ENCODE measurements at regions not wholly inside any gene's neighbourhood (a gene's known extent, or its start where the extent isn't known, plus 50 kb on each side); places are given as distances from the start of the nearest gene placed in this dataset.

DNA sequence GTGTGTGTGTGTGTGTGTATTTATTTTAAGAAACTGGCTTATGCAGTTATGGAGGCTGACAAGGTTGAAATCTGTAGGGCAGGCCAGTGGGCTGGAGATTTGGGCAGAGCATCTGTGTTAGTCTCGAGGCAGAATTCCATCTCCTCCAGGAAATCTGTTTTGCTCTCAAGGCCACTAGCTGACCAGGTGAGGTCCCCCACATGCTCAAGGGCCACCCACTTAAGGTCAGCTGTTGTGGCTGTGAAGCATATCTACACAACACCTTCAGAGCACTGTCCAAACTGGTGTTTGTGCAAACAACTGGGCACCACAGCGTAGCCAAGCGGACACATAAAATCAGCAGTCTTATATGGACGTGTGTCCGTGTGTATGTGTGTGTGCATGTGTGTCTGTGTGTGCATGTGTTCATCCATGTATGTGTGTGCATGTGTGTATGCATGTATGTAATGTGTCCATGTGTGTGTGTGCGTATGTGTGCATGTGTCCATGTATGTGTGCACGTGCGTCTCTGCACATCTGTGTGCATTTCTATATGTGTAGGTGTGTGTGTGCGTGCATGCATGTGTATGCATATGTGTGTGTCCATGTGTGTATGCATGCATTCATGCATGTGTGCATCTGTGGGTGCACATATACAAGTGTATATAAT lies 400.9 kb downstream of the BRD1 start:
- Histone ChIP-seq H3K27ac (ENCODE audit: low read length) (no peak overlapping the region), H3K4me1 (ENCODE audit: control insufficient read depth, insufficient read depth, low read length) (no peaks in the 10 kb centered on the region), H3K9me3 (ENCODE audit: control insufficient read depth, insufficient read depth, low read depth, low read length) (no peaks in the 10 kb centered on the region), H3K36me3 (ENCODE audit: control insufficient read depth, insufficient read depth, low read length) (no peaks in the 10 kb centered on the region), H3K4me3 (ENCODE audit: low read depth in 2 of 2, low read length in 2 of 2) (no peak overlapping the region), H3K27me3 (ENCODE audit: control insufficient read depth, insufficient read depth, low read length) (peaks cover 6% of the 10 kb centered on the region)
- intact Hi-C loops (cut with micrococcal nuclease; ENCODE audit: unreplicated experiment) (no loop called here), in situ Hi-C loops (cut with HindIII; ENCODE audit: low pct_unique_long_range_greater_than_20kb, low sequenced_read_pairs) (no loop called here)
- TF ChIP-seq, protein P1, sequence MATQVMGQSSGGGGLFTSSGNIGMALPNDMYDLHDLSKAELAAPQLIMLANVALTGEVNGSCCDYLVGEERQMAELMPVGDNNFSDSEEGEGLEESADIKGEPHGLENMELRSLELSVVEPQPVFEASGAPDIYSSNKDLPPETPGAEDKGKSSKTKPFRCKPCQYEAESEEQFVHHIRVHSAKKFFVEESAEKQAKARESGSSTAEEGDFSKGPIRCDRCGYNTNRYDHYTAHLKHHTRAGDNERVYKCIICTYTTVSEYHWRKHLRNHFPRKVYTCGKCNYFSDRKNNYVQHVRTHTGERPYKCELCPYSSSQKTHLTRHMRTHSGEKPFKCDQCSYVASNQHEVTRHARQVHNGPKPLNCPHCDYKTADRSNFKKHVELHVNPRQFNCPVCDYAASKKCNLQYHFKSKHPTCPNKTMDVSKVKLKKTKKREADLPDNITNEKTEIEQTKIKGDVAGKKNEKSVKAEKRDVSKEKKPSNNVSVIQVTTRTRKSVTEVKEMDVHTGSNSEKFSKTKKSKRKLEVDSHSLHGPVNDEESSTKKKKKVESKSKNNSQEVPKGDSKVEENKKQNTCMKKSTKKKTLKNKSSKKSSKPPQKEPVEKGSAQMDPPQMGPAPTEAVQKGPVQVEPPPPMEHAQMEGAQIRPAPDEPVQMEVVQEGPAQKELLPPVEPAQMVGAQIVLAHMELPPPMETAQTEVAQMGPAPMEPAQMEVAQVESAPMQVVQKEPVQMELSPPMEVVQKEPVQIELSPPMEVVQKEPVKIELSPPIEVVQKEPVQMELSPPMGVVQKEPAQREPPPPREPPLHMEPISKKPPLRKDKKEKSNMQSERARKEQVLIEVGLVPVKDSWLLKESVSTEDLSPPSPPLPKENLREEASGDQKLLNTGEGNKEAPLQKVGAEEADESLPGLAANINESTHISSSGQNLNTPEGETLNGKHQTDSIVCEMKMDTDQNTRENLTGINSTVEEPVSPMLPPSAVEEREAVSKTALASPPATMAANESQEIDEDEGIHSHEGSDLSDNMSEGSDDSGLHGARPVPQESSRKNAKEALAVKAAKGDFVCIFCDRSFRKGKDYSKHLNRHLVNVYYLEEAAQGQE (IDR thresholded peaks at IDR 0.05; ENCODE audit: insufficient read depth in 1 of 2, low read depth in 2 of 2, low read length in 1 of 2) = no peak
- TF ChIP-seq, protein P2, sequence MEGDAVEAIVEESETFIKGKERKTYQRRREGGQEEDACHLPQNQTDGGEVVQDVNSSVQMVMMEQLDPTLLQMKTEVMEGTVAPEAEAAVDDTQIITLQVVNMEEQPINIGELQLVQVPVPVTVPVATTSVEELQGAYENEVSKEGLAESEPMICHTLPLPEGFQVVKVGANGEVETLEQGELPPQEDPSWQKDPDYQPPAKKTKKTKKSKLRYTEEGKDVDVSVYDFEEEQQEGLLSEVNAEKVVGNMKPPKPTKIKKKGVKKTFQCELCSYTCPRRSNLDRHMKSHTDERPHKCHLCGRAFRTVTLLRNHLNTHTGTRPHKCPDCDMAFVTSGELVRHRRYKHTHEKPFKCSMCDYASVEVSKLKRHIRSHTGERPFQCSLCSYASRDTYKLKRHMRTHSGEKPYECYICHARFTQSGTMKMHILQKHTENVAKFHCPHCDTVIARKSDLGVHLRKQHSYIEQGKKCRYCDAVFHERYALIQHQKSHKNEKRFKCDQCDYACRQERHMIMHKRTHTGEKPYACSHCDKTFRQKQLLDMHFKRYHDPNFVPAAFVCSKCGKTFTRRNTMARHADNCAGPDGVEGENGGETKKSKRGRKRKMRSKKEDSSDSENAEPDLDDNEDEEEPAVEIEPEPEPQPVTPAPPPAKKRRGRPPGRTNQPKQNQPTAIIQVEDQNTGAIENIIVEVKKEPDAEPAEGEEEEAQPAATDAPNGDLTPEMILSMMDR (IDR thresholded peaks at IDR 0.05) = no peak
- TF ChIP-seq POLR2AphosphoS5 (IDR thresholded peaks at IDR 0.05; ENCODE audit: low read depth, low read length) = no peak
- TF ChIP-seq TCF7L2 (IDR thresholded peaks at IDR 0.05; ENCODE audit: low read depth, low read length) = no peak
- TF ChIP-seq SIN3A (IDR thresholded peaks at IDR 0.05; ENCODE audit: borderline replicate concordance, insufficient read depth, low read depth, low read length) = no peak
- no peak for DNase-seq (ENCODE audit: low read depth, low spot score)
- ChIA-PET POLR2A (no interaction called here), CTCF (no interaction called here)
- BruUV-seq (replicated peaks) = no TSS peak
- ATAC-seq = no peak

DNA sequence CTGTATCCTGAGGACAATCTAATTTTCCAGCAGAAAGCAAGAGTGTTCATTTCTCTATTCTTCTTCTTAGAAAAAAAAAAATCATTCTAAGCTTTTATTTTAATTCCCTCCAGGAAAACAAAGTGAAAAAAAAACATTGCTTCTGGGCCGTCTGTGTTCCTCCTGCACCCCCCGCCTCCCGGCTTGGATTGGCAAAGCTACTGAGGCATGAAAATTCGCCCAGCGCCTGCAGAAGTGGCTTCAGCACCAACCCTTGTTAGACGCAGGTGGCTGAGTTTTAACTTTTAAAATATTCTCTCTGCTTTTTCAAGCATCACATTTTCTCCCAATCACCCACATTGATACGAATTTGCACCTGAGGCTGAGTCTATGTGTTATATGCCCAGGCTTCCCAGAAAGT lies 401.6 kb downstream of the BRD1 start:
- ATAC-seq = no peak
- Histone ChIP-seq H3K36me3 (ENCODE audit: control insufficient read depth, insufficient read depth, low read length) (no peaks in the 10 kb centered on the region), H3K4me1 (ENCODE audit: control insufficient read depth, insufficient read depth, low read length) (no peaks in the 10 kb centered on the region), H3K27me3 (ENCODE audit: control insufficient read depth, insufficient read depth, low read length) (peaks cover 9% of the 10 kb centered on the region), H3K4me3 (ENCODE audit: low read depth in 2 of 2, low read length in 2 of 2) (no peak overlapping the region), H3K9me3 (ENCODE audit: control insufficient read depth, insufficient read depth, low read depth, low read length) (no peaks in the 10 kb centered on the region), H3K27ac (ENCODE audit: low read length) (no peak overlapping the region)
- intact Hi-C loops (cut with micrococcal nuclease; ENCODE audit: unreplicated experiment) = no loop called here
- no peak for DNase-seq (ENCODE audit: low read depth, low spot score)
- in situ Hi-C loops (cut with HindIII; ENCODE audit: low pct_unique_long_range_greater_than_20kb, low sequenced_read_pairs) = no loop called here
- CTCF ChIA-PET = no interaction called here
- POLR2A ChIA-PET = no interaction called here
- no TSS peak for BruUV-seq (replicated peaks)
- TF ChIP-seq, protein P1 (IDR thresholded peaks at IDR 0.05; ENCODE audit: insufficient read depth in 1 of 2, low read depth in 2 of 2, low read length in 1 of 2) = no peak
- TF ChIP-seq POLR2AphosphoS5 (IDR thresholded peaks at IDR 0.05; ENCODE audit: low read depth, low read length) (no peak), SIN3A (IDR thresholded peaks at IDR 0.05; ENCODE audit: borderline replicate concordance, insufficient read depth, low read depth, low read length) (no peak), TCF7L2 (IDR thresholded peaks at IDR 0.05; ENCODE audit: low read depth, low read length) (no peak)
- TF ChIP-seq, protein P2 (IDR thresholded peaks at IDR 0.05) = no peak

All from Panc1 (cell line).